GM08714 (cell line): ENCODE measurements at regions not wholly inside any gene's neighbourhood (a gene's known extent, or its start where the extent isn't known, plus 50 kb on each side); places are given as distances from the start of the nearest gene placed in this dataset.

Experiments used
- H3K4me3 ChIP-seq: fragments of 200-500 bp; sonication (Bioruptor generic); 2 replicates; pipeline ENCODE4 v1.5.1; 2014; ENCODE audit warnings: mild to moderate bottlenecking, low read length, inconsistent platforms
- ZNF274 ChIP-seq: IDR thresholded peaks from 2 replicates; pipeline ENCODE4 v1.6.1; 2012; ENCODE audit warnings: mild to moderate bottlenecking, low read depth, low read length

- no peak for TF ChIP-seq ZNF274
- no peak overlapping the region for H3K4me3 ChIP-seq
Observed at GRCh38 chr17:72315122-72315913, 194.5 kb downstream of the SOX9 start.

GRCh38 chr17:72318131-72318530 is 197.3 kb downstream of the SOX9 start:
- no peak for TF ChIP-seq ZNF274
- H3K4me3 ChIP-seq = no peak overlapping the region

GRCh38 chr17:72321896-72322295 is 201.1 kb downstream of the SOX9 start:
- TF ChIP-seq ZNF274 = no peak
- H3K4me3 ChIP-seq = no peak overlapping the region

GRCh38 chr17:72332367-72332766 is 211.5 kb downstream of the SOX9 start:
- no peak for TF ChIP-seq ZNF274
- no peak overlapping the region for H3K4me3 ChIP-seq

GRCh38 chr17:72333570-72333969 is 212.8 kb downstream of the SOX9 start:
- TF ChIP-seq ZNF274 = no peak

GRCh38 chr17:72334205-72334604 is 213.4 kb downstream of the SOX9 start:
- no peak overlapping the region for H3K4me3 ChIP-seq
- no peak for TF ChIP-seq ZNF274

More at GRCh38 chr17:72333570-72333969, 212.8 kb downstream of the SOX9 start:
- H3K4me3 ChIP-seq = no peak overlapping the region

- no peak for TF ChIP-seq ZNF274
- no peak overlapping the region for H3K4me3 ChIP-seq
Observed at GRCh38 chr17:72336026-72336803, 215.4 kb downstream of the SOX9 start.

GRCh38 chr17:72336804-72337070 is 215.9 kb downstream of the SOX9 start:
- no peak overlapping the region for H3K4me3 ChIP-seq
- TF ChIP-seq ZNF274 = no peak

GRCh38 chr17:72338304-72338703 is 217.5 kb downstream of the SOX9 start:
- no peak overlapping the region for H3K4me3 ChIP-seq
- TF ChIP-seq ZNF274 = no peak

GRCh38 chr17:72338847-72339790 is 218.3 kb downstream of the SOX9 start:
- no peak overlapping the region for H3K4me3 ChIP-seq
- no peak for TF ChIP-seq ZNF274

- no peak for TF ChIP-seq ZNF274
- H3K4me3 ChIP-seq = no peak overlapping the region
Observed at GRCh38 chr17:72340836-72341235, 220.0 kb downstream of the SOX9 start.

GRCh38 chr17:72342061-72342460 is 221.2 kb downstream of the SOX9 start:
- no peak overlapping the region for H3K4me3 ChIP-seq
- no peak for TF ChIP-seq ZNF274

GRCh38 chr17:72342627-72343527 is 222.1 kb downstream of the SOX9 start:
- no peak for TF ChIP-seq ZNF274
- H3K4me3 ChIP-seq = no peak overlapping the region

- H3K4me3 ChIP-seq = no peak overlapping the region
- no peak for TF ChIP-seq ZNF274
Observed at GRCh38 chr17:72343911-72344310, 223.1 kb downstream of the SOX9 start.
